Pons (tissue), 1 donor: ENCODE measurements at regions not wholly inside any gene's neighbourhood (a gene's known extent, or its start where the extent isn't known, plus 50 kb on each side); places are given as distances from the start of the nearest gene placed in this dataset.
A peak's percentile ranks its signal among the peaks of the same experiment; 100 is the strongest.

ENCODE experiments used
- DNase-seq: peaks from one replicate; pipeline ENCODE4 v3.0.0-alpha.2; 2016; ENCODE audit warnings: low spot score

DNA sequence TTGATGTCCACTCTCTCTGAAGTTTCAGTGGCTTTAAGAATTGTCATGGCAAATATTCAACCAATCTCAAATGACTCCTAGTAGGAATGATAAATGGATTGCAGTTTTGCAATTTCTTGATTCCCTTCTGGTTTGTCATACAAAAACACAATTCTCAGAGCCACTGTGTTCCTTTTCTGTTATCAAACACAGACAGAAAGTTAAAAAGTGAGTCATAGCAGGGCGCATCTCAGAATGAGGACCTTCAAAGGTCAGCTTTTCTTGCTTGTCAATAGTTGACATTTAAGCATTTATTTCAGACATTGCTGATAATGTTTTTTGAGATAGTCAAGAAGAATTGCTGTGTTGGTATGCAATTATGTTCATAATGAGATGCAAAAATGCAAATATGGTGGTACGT lies 405.9 kb downstream of the NR2F2 start:
- no peak for DNase-seq

DNA sequence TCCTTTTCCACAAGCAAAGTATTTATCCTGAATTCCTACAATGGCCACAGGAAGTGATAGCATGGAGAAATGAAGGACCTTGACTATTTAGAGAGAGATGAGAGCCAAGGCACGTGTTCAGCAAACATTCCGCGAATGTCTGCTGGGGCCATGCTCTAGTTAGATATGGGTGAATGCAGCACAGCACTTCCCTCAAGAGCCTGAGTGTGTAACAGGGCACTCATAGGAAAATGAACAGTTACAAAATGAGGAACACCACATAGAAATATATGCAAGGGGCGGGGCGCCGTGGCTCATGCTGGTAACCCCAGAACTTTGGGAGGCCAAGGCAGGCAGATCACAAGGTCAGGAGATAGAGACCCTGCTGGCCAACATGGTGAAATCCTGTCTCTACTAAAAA lies 406.9 kb downstream of the NR2F2 start:
- DNase-seq, result no peak

DNA sequence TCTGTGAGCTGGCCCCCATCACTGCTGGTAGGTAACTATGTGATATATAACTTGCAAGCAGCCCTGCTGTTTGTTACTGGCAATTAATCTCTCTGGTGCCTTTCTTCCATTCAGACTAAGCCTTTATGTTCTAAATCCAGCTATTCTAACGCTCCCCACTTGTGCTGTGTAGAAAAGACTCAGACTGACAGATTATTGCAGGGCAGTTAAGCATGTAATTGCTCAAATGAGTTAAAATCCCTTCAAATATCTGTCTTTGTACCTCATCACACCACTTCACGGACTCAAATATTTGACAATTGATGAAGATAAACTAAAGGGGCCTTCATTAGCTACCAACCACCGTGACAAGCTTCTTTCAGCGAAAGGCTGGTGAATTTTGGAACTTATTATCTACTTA lies 416.2 kb downstream of the NR2F2 start:
- DNase-seq, result no peak

DNA sequence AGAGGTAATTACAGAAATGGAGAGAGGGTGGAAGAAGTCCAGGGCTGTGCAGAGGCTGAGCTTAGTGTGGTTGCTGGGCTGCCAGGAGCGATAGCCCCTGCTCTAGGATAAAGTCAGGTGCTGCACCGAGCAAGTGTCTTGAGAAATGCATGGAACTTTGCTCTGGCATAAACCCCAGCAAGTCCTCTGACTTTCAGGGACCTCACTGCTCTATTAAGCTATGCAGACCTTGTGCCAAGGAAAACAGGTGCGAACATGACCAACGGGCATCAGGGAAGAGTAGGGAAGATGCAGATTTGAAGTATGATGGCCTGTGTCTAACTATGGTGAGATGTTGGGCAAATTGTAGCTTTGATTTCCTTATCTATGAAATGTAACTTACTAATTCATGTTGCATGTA lies 416.8 kb downstream of the NR2F2 start:
- DNase-seq, result no peak

DNA sequence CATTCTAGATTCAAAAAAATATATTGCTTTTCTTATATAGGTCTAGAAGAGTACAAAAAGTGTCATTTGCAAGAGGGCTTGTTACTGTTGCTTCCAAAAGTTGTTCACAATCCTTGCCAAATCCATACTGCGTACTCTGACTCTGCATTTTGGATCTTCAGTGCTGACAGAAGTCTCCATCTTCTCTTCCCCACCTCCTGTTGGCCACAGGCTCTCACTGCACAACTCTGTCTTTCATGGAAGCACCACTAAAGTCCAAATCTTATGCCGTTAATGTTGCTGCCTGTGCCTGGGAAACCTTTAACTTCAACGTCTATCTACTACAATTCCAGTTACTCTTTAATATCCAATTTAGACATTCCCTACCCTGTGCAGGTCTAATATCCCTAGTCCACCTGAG lies 419.9 kb downstream of the NR2F2 start:
- no peak for DNase-seq

DNA sequence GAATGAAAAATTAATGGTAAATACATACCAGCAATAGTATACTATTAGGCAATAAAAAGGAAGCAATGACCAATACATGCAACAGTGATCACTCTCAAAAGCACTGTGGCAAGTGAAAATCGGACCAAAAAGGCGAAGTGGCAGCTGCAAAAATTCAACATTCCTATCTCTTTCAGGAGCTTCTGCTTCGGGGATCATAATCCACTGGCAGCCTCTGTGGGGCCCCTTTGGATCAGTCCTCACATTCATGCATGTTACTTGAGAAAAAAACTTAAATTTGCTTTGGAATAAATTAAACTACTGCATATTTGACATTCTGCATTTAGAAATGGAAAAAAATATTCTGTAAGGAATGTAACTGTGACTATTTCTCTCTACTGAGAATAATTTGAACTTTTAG lies 425.6 kb downstream of the NR2F2 start:
- no peak for DNase-seq

DNA sequence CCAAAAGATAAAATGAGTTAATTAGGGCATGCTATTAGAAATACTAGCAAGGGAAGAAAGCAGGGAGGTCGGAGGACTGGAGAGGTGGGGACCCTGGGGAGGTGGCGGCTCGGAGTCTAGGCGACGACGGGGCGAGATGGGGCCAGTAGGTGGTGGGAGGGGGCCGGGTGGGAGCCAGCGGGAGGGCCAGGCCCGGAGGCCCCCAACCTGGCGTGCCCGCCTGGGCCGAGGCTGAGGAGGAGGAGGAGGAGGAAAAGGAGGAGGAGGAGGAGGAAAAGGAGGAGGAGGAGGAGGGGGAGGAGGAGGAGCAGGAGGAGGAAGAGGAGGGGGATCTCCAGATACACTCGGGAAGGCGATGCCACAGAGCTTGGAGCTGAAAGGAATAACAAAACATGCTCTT lies 426.2 kb downstream of the NR2F2 start:
- DNase-seq, result no peak

DNA sequence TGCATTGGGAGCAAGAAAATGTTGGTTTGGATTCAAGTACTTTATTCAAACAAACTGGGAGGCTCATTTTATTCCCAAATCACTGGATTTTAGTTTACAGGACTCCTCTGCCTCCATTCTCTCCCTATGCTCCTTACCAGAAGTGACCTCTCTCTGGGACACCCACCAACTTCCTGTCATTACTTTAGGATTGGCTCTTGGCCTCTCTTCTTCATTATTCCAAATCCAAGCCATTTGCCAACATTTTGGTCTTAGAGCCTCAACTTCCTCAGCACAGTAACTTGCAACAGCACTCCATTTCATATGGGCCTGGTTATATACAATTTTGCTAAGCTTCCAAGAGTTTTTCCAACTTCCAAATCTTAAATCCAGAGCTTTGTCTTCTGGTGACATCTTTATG lies 432.1 kb downstream of the NR2F2 start:
- DNase-seq, result no peak

DNA sequence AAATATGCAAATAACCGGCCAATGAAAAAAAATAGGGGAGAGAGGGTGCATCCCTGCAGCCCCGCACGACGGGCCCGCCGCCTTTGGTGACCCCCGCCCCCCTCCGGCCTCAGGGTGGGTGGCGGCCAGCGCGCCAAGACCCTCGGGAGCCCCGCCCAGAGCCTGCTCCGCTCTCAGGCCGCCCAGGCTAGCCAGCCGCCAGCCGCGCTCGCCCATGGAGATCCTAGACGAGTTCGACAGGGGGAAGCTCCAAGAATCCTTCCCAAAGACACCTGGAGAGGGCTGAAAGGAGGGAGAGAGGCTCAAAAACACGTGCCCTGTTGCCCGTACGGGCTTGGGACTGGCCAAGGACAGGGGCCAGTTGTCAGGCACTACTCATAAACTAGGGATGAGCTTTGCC lies 434.0 kb downstream of the NR2F2 start:
- no peak for DNase-seq

DNA sequence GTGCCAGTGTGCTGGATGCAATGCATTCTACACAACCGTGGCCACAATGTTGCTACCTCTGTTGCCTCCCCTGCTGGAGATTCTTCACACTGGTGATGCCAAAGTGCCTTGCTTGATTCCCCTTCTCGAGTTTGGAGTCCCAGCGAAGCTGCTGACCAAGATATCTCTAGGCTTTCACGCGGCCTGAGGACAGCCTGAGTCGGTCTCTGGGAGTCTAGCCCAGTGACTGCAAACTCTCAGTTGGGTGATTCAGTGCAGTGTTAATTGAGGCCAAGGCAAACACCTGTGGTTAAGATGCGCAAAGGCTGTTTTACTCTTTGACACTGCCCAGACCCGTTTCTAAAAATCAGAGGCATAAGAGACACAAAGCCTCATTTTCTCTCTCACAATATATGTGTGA lies 434.4 kb downstream of the NR2F2 start:
- no peak for DNase-seq

DNA sequence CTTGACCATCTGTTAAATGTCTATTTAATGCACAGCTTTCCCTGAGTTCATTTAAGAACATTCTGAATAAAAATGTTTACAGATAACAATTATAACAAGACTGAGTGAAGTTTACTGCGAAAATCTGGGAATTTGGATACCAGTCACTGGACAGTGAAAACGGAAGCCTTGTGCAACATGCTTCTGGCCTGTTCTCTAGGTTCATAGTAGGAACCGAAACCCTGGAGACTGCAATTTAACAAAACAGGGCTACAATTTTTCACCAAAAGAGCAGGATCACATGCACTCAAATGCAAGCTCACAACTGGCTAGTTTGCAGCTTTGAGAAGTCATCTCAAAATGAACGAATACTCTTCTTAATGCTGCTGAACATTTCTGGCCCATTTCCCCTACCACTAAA lies 435.9 kb downstream of the NR2F2 start:
- DNase-seq, result peak; percentile 14

DNA sequence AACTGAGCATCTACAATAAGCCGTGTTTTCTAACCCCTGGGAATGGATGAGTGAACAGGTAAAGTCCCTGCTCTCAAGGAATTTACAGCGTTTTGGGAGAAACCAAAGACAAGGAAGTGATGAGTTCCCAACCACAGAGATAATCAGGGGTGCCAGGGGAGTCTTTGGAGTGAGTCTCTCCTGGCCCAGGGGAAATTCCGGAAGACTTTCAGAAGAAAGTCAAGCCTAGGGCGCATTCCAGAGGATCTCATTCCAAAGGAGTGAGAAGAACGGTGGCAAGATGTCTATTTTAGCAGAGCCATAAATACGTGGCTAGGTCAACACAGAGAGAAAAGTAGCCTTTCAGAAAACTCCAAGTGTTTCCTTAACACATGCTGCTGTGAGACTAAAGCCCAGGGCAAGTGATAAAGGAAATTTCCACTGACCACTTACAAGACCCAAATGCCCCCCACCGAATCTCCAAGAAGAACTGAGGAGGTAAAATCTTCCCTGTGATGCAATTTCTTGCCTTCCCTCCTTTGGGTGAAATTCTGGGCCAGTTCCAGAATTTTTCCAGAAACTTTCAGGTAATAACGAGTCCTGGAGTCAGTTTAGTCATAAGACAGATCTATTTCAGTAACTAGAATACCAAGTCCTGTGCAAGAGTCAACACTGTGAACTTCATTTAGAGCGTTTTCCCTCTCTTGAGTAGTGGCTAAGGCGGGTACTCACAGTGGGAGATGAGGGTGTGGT lies 437.4 kb downstream of the NR2F2 start:
- no peak for DNase-seq

DNA sequence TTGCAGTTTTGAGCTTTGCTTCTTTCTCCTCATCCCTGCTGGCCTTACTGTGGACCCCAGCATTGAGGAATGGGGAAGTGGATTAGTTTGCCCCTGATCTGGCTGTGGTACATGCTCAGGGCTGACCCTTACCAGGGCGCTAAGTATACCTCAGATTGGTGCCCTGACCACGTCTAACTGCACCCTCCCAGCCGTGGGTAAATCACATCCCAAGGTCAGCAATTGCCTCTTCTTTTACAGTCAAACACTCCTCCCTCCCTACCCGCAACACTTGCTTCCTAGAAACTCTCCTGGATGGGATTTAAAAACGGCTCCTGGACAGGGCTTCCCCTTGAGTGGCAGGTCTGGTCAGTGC lies 437.9 kb downstream of the NR2F2 start:
- DNase-seq, result no peak

DNA sequence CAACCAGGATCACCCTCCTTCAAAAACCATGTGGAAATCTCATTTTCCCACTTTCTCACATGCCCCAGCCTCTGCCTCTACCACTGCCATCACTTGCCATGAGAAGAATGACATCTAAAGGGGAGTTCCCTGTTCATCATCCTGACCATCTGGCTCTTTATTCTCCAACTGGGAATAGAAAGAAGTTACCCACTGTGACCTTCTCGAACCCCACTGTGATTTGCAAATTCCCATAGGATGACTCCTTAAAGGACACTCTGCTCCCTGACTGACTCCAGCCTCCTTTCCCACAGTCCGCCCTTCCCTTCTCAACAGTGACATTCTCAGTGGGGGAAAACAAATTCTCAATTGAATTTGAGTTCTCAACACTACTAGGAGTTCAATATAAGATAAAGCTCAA lies 440.5 kb downstream of the NR2F2 start:
- DNase-seq, result no peak

DNA sequence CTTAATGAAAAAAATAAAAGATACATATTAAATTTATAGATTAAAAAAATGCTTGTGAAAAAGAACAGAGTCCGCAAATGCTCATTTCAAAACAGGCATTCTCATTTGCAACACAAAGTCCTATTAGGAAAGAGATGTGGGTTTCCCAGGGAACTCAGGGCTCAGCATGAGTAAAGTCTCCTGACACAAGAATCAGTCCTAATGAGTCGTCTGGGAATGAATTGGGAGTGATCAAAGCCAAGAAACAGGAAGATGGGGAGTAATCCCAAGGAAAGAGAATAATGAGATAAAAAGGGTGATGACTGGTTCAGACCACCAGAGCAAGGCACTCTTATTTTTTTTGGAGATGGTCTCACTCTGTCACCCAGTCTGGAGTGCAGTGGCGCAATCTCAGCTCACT lies 443.7 kb downstream of the NR2F2 start:
- no peak for DNase-seq

DNA sequence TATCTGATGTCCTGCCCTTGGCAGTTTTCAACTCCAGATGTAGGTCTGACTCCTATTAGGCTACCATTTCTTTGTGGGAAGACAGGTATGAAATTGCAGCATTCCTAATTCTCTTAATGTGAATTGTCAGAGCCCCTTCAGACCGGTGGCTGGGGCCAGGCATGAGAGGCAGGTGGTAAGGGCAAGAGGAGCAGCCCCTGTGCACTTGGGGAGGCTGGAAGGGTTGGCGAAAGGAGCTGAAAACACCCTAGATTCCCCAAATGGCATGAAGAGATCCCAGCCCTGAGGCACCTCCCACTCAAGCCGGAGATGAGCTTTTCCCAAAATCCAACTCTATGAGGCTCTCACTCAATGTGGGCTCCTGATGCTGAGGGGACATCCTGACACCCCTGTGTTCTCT lies 453.2 kb downstream of the NR2F2 start:
- DNase-seq, result no peak

DNA sequence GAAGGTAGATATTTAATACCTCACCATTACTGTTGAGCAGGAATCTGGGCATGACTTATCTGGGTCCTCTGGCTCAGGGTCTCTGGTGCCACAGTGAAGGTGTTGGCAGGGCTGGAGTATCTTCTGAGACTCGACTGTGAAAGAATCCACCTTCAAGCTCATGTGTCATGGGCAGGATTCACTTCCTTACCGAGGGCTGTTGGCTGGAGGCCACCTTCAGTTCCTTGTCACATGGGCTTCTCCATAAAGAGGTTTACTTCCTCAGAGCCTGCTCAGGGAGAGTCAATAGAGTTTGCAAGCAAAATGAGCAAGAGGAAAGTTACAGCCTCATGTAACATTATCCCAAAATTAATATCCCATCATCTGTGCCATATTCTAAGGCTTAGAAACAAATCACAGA lies 459.5 kb downstream of the NR2F2 start:
- DNase-seq, result peak; percentile 22

DNA sequence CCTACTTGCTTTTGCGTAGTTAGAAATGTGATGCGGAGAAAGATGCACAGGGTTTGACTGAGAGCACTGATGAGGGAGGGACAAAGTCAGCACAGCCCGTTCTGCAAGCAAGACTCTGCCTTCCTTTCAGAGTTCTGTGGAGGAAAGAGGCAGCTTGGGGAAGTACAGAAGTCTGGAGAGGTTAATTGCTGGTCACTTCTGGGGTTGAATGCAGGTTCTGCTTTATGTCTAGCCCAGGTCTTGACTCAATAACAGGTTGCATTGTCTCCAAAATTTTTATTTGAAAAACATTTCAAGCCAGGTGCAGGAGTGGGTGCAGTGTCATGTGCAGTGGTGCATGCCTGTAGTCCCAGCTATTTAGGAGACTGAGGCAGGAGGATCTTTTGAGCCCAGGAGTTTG lies 461.7 kb downstream of the NR2F2 start:
- DNase-seq, result no peak

DNA sequence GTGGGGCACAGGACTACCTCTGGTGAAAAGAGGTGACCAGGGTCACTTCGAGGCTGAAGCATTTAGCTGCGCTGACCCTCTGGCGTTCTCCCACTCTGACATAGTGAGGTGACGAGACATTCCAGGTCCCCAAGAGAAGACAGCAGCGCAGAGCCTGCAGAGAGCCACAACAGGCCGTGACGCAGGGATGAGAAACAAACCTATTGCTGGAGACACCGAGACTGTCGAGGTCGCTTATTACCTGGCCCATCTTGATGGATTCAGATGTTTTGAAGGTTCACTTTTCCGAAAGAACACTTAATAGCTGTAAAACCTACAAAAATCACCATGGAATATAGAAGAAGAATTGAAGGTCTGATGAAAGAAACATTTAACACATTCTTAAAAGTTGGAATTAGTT lies 466.3 kb downstream of the NR2F2 start:
- no peak for DNase-seq

DNA sequence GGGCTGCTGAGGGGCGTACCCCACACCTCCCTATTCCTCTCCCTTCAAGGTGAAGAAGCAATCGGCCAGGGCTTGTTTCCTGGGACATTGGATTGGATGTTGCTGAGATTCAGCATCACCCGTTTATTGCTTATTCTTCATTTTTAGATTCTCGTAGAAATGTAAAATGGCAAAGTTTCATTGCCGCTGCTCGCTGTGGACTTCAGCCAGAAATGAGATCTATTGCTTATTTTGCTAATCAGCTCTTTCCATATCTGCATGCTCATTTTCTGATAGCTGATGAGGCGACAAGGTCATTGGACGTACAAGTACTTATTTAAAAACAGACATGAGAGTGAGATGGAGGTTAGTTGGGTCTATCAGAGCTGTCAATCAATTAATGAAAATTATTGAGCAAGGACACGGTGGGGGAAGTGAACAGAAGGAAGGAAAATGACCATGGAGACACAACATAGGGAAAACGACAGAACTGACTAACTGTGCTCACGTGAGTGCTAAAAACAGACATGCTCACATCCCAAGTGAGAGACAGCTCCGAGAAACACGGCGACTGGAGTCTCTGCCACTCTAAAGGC lies 471.2 kb downstream of the NR2F2 start:
- DNase-seq, result no peak

DNA sequence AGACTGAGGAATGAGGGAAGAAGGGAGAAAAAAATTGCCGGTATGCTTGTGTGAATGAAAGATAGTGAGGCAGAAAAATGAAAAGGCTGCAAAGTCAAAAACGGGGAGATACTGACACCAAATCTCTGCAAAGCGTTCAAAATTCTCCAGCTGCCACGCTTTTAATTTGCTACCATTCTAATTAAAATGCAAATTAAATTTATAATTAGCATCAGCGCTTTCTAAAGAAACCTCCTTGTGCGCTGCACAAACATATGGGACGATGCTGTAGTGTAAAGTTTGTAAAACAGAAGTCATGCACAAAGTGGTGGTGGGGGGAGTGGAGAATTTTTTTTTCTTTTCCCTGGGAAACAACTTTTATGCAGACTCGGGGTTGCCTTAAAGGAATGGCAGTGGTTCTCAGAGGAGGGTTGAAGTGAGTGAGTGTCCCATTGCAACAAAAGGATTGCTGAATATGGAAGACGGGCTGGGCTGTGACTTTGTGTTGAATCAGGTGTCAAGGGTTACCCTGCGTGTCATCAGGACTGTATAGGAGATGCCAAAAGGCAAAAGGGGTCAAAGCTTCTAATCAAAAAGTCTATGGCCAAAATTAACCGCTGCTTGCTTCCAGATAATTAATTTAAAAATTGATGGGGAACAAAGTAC lies 472.2 kb downstream of the NR2F2 start:
- DNase-seq, result no peak

DNA sequence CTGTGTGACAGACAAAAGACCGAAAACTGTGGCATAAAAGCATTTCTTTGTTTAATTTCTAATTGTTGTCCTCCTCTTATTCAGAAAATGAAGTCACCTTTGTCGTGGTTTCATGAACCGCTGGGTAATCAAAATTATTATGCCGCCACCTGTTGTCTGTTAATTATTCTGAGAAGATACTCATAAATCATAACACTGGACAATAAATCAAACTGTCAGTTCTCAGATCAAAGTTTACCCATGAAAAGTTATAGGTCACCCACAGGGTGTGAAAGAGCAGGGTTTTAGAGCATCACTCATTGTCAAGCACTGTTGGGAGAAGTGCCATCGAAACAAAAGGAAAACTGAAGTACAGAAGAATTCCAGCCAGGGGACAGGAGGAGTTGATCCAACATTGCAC lies 474.3 kb downstream of the NR2F2 start:
- DNase-seq, result no peak

DNA sequence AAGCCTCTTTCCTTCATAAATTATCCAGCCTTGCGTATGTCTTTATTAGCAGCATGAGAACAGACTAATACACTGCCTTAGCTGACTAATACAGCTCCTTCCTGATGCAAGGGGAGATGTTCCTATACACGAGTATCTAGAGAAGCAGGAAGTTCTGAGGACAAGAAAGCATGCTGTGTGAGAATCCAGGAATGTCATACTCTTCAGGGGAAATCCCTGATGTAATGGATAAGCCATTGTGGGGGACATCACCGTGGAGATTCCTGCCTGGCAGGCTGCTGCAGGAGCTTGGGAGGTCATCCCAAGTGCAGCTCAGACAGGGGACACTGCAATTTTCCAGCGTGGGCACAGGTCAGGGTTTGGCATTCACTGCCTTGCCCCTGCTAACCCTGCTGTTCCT lies 476.9 kb downstream of the NR2F2 start:
- DNase-seq, result no peak

DNA sequence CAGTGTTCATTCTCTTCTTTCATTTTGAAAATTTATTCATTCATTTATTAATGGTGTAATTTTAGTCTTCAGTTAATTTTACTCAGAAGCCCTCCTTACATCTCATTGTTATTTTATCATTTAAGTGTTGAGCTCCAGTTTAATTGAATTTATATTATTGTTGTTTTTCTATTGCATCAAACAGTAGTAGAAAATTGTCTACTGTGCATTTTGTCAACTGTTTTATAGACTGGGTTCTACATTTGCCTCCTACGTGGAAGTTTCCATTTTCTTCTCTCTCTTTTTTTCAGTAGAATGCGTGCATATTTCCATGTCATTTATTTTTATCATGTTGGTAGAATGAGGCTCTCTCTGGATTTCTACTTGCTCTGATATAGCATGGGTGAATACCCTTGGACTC lies 487.4 kb downstream of the NR2F2 start:
- DNase-seq, result no peak
